Caki2 (cell line): ENCODE measurements at regions not wholly inside any gene's neighbourhood (a gene's known extent, or its start where the extent isn't known, plus 50 kb on each side); places are given as distances from the start of the nearest gene placed in this dataset.
A peak's percentile ranks its signal among the peaks of the same experiment; 100 is the strongest.

Experiments
- DNase-seq: peaks from one replicate; pipeline ENCODE4 v3.0.0-alpha.2; 2015; ENCODE audit warnings: low read depth
- in situ Hi-C: cut with HindIII; loops from 2 replicates; pipeline ENCODE4 v1.10.0; 2016; ENCODE audit warnings: low sequenced_read_pairs, low pct_unique_long_range_greater_than_20kb, mixed read lengths

GRCh38 chr15:46394463-46394862, 759.6 kb downstream of the SQOR start:
- in situ Hi-C loops = no loop called here
- no peak for DNase-seq

GRCh38 chr15:46408312-46408711, 773.5 kb downstream of the SQOR start:
- no peak for DNase-seq
- in situ Hi-C loops = no loop called here

GRCh38 chr15:46409841-46410301, 775.0 kb downstream of the SQOR start:
- in situ Hi-C loops = no loop called here

GRCh38 chr15:46410705-46411104, 775.9 kb downstream of the SQOR start:
- in situ Hi-C loops = no loop called here
- no peak for DNase-seq

More at GRCh38 chr15:46409841-46410301, 775.0 kb downstream of the SQOR start:
- DNase-seq = no peak

GRCh38 chr15:46411900-46412299, 777.1 kb downstream of the SQOR start:
- no peak for DNase-seq

GRCh38 chr15:46413799-46414198, 779.0 kb downstream of the SQOR start:
- DNase-seq = no peak
- in situ Hi-C loops = no loop called here

More at GRCh38 chr15:46411900-46412299, 777.1 kb downstream of the SQOR start:
- in situ Hi-C loops = no loop called here

GRCh38 chr15:46416544-46416943, 781.7 kb downstream of the SQOR start:
- no peak for DNase-seq
- in situ Hi-C loops = no loop called here

GRCh38 chr15:46420990-46421389, 786.2 kb downstream of the SQOR start:
- in situ Hi-C loops = no loop called here
- no peak for DNase-seq

GRCh38 chr15:46441294-46442062, 806.6 kb downstream of the SQOR start:
- DNase-seq = no peak
- in situ Hi-C loops = no loop called here

- in situ Hi-C loops = no loop called here
- DNase-seq = peak; percentile 36
Observed at GRCh38 chr15:46442184-46442583, 807.4 kb downstream of the SQOR start.

GRCh38 chr15:46442901-46443590, 808.2 kb downstream of the SQOR start:
- no peak for DNase-seq
- in situ Hi-C loops = no loop called here

- in situ Hi-C loops = no loop called here
- DNase-seq = no peak
Observed at GRCh38 chr15:46450112-46450809, 815.4 kb downstream of the SQOR start.

- no peak for DNase-seq
- in situ Hi-C loops = no loop called here
Observed at GRCh38 chr15:46450810-46451182, 816.0 kb downstream of the SQOR start.

GRCh38 chr15:46452297-46452820, 817.5 kb downstream of the SQOR start:
- DNase-seq = no peak
- in situ Hi-C loops = no loop called here

GRCh38 chr15:46456456-46456855, 821.6 kb downstream of the SQOR start:
- in situ Hi-C loops = no loop called here

GRCh38 chr15:46460431-46461094, 825.7 kb downstream of the SQOR start:
- DNase-seq = no peak
- in situ Hi-C loops = no loop called here

More at GRCh38 chr15:46456456-46456855, 821.6 kb downstream of the SQOR start:
- DNase-seq = no peak

- in situ Hi-C loops = no loop called here
Observed at GRCh38 chr15:46461416-46461815, 826.6 kb downstream of the SQOR start.

GRCh38 chr15:46467041-46467440, 832.2 kb downstream of the SQOR start:
- in situ Hi-C loops = no loop called here
- no peak for DNase-seq

More at GRCh38 chr15:46461416-46461815, 826.6 kb downstream of the SQOR start:
- DNase-seq = no peak
